ENCODE measurements at regions not wholly inside any gene's neighbourhood (a gene's known extent, or its start where the extent isn't known, plus 50 kb on each side); places are given as distances from the start of the nearest gene placed in this dataset.
"Not testable (repeated sequence)": the region's sequence is repeated elsewhere in the genome, so short reads cannot be mapped to it uniquely, and the experiment has no call there.

- peaks cover 0 to under 1% (median 0%) of the 10 kb centered on the region in 7 donors for H3K27me3 ChIP-seq (replicated peaks in 1 of 7)
- TF ChIP-seq POLR2AphosphoS5 (IDR thresholded peaks at IDR 0.05) (no peak), POLR2A (IDR thresholded peaks at IDR 0.05) (no peak)
- TF ChIP-seq, protein P1, sequence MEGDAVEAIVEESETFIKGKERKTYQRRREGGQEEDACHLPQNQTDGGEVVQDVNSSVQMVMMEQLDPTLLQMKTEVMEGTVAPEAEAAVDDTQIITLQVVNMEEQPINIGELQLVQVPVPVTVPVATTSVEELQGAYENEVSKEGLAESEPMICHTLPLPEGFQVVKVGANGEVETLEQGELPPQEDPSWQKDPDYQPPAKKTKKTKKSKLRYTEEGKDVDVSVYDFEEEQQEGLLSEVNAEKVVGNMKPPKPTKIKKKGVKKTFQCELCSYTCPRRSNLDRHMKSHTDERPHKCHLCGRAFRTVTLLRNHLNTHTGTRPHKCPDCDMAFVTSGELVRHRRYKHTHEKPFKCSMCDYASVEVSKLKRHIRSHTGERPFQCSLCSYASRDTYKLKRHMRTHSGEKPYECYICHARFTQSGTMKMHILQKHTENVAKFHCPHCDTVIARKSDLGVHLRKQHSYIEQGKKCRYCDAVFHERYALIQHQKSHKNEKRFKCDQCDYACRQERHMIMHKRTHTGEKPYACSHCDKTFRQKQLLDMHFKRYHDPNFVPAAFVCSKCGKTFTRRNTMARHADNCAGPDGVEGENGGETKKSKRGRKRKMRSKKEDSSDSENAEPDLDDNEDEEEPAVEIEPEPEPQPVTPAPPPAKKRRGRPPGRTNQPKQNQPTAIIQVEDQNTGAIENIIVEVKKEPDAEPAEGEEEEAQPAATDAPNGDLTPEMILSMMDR (IDR thresholded peaks at IDR 0.05 in 8 of 11, conservative IDR thresholded peaks at IDR 0.05 in 3 of 11), result no peak
- no peaks in the 10 kb centered on the region for H3K4me1 ChIP-seq
- peaks cover 0 to 14% (median 0%) of the 10 kb centered on the region in 8 donors for H3K9me3 ChIP-seq
- WGBS, 5 donors, result 53 to 73% (median 70%) methylated on average over 4 of the region's 4 CpGs
- no peaks in the 10 kb centered on the region for H3K36me3 ChIP-seq
- no peak overlapping the region for H3K4me3 ChIP-seq
- no peak overlapping the region for H3K27ac ChIP-seq
- no peak for DNase-seq
- intact Hi-C loops (cut with DNase I; ENCODE audit: low total_unique reads), result no loop called here
These were observed 258.9 kb downstream of the SETD4 start for GRCh38 chr21:35801391-35801790.

DNA sequence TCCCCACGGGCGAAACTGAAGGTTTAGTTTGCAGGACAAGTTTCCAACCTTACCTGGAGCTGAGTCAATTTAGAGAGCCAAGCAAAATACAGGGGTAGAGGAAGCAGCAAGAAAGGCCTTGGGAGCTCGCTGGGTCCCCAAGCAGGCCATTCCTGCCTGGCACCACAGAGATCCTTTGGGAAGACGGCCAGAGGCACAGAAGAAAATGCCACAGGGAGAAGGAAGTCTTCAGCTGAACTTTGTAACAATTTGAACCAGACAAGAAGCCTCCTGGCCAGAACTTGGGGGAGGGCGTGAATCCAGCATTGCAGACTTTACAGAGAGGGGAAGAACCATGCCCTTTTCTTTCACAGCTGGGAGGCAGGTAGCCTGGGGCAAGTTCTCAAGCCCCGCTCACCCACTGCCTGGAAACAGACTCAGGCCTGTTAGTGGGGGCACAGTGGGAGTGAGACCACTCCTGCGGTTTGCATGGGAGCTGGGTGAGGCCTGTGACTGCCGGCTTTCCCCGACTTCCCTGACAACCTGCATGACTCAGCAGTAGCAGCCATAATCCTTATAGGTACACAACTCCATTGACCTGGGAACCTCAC is 259.4 kb downstream of the SETD4 start:
- WGBS, 5 donors, result 82 to 93% (median 88%) methylated on average over 9 of the region's 9 CpGs
- H3K27ac ChIP-seq; H3K4me3 ChIP-seq; H3K36me3 ChIP-seq; DNase-seq; H3K27me3 ChIP-seq (replicated peaks in 1 of 7); intact Hi-C loops (cut with DNase I; ENCODE audit: low total_unique reads); H3K4me1 ChIP-seq: not testable (repeated sequence)
- H3K9me3 ChIP-seq, result peaks cover 0 to 14% (median 0%) of the 10 kb centered on the region in 8 donors

DNA sequence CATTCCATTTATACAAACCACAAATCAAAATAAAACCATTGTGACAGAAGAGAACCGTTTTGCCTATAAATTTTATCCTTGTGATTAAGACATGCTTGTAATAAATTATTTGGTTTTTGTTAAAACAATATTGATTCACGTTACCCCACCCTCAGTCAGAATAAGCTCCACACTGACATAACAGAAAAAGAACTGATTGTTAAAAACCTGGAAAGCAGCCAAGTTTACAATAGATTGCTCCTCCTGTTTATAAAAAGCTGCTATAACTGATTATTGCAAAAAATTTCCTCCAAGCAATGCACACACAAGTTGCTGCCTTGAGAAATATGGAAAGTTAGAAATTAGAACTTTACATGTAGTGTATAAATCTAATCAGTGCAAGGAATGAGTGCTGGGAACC is 263.5 kb downstream of the SETD4 start:
- H3K4me1 ChIP-seq, result no peaks in the 10 kb centered on the region
- no peak for DNase-seq
- H3K27me3 ChIP-seq (replicated peaks in 1 of 7), result peaks cover 0 to 7% (median 0%) of the 10 kb centered on the region in 7 donors
- WGBS, 5 donors, result 24 to 54% (median 29%) methylated on average over 2 of the region's 2 CpGs
- H3K36me3 ChIP-seq, result no peaks in the 10 kb centered on the region
- no peak for TF ChIP-seq POLR2AphosphoS5 (IDR thresholded peaks at IDR 0.05)
- H3K4me3 ChIP-seq, result no peak overlapping the region
- intact Hi-C loops (cut with DNase I; ENCODE audit: low total_unique reads), result no loop called here
- H3K9me3 ChIP-seq, result peaks cover 0 to 8% (median 0%) of the 10 kb centered on the region in 8 donors
- no peak overlapping the region for H3K27ac ChIP-seq

- 85 to 91% (median 86%) methylated on average over 4 of the region's 4 CpGs for WGBS, 5 donors
- H3K9me3 ChIP-seq; H3K27ac ChIP-seq; H3K4me1 ChIP-seq; H3K27me3 ChIP-seq (replicated peaks in 1 of 7); H3K36me3 ChIP-seq; intact Hi-C loops (cut with DNase I; ENCODE audit: low total_unique reads); H3K4me3 ChIP-seq; DNase-seq: not testable (repeated sequence)
These were observed 265.8 kb downstream of the SETD4 start for GRCh38 chr21:35794527-35794926.

DNA sequence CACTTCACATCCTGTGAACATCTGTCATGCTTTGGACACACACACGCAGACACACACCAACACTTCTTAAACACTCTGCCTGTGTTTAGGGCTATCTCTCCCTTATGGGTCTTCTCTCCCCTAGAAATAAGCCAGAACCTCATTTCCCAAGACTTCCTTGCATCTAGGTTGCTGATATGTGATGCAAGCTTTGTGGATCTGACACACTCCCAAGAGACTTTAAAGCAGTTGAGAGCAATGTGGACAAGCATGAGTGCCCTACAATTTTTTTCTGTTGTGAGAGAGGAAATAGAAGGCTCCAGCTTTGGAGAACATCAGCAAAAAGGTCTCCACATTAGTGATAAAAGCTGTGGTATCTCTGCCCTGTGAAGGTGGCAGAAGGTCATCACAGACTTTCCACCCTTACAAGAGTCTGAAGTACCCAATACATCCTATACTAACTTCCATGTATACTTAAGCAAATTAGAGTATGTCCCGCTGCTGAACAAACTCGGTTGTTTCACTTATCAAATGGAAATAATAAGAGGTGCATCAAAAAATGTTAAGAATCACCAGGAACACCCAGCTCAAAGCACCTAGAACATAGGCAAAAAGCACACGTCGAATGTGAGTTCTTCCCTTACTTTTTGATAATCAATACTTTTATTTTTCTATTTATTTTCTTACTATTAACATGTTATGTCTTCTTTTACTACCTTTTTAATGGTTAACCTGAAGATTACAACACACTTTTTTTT is 267.6 kb downstream of the SETD4 start:
- Histone ChIP-seq H3K27me3 (replicated peaks in 1 of 7) (peaks cover 0 to 7% (median 0%) of the 10 kb centered on the region in 7 donors), H3K36me3 (no peaks in the 10 kb centered on the region), H3K4me1 (no peaks in the 10 kb centered on the region), H3K4me3 (no peak overlapping the region), H3K9me3 (peaks cover 0 to 6% (median 0%) of the 10 kb centered on the region in 8 donors), H3K27ac (no peak overlapping the region)
- TF ChIP-seq POLR2AphosphoS5 (IDR thresholded peaks at IDR 0.05), result no peak
- TF ChIP-seq, protein P1 (IDR thresholded peaks at IDR 0.05 in 8 of 11, conservative IDR thresholded peaks at IDR 0.05 in 3 of 11), result no peak
- intact Hi-C loops (cut with DNase I; ENCODE audit: low total_unique reads), result no loop called here
- WGBS, 5 donors, result 87 to 94% (median 89%) methylated on average over 5 of the region's 5 CpGs
- DNase-seq, result no peak

All from spleen (tissue), 11 donors.